Spleen (tissue), 7 donors: ENCODE measurements at regions not wholly inside any gene's neighbourhood (a gene's known extent, or its start where the extent isn't known, plus 50 kb on each side); places are given as distances from the start of the nearest gene placed in this dataset.

ENCODE experiments used
- CTCF ChIP-seq, 11 experiments: fragments of 200-600 bp in 7 of 11; fragments of 450-650 bp in 4 of 11; sonication (generic) in 4 of 11; IDR thresholded peaks in 8 of 11; conservative IDR thresholded peaks in 3 of 11; 1 replicate in 7 of 11; 2 replicates in 4 of 11; pipeline versions ENCODE4 v1.4.0 to v1.8.0; 2016 to 2021; ENCODE audit warnings: antibody characterized with exemption in 11 of 11, inconsistent platforms in 4 of 11, mild to moderate bottlenecking in 1 of 11
- POLR2A ChIP-seq, 3 donors: fragments of 450-650 bp; IDR thresholded peaks; one replicate each; pipeline ENCODE4 v1.5.1; 2017; ENCODE audit warnings: antibody characterized with exemption in 3 of 3, mild to moderate bottlenecking in 1 of 3
- POLR2AphosphoS5 ChIP-seq, 3 donors: sonication (generic); formaldehyde crosslinking; IDR thresholded peaks; one replicate each; pipeline ENCODE4 v1.5.1; 2017; ENCODE audit warnings: antibody characterized with exemption in 3 of 3
- donor health status: DM: no; HTN: no; CAD: no; lungs with moderate emphysema.
- donor health status: DM: no; HTN: no; CAD: no.
- donor health status: DM: no; HTN: no; CAD: no.

GRCh38 chr4:31983677-31984076 lies 1263.5 kb downstream of the PCDH7 start:
- TF ChIP-seq CTCF (IDR thresholded peaks at IDR 0.05 in 8 of 11, conservative IDR thresholded peaks at IDR 0.05 in 3 of 11) = no peak
- no peak for TF ChIP-seq POLR2AphosphoS5 (IDR thresholded peaks at IDR 0.05)
- TF ChIP-seq POLR2A (IDR thresholded peaks at IDR 0.05) = no peak
